ENCODE measurements at regions not wholly inside any gene's neighbourhood (a gene's known extent, or its start where the extent isn't known, plus 50 kb on each side); places are given as distances from the start of the nearest gene placed in this dataset.

DNA sequence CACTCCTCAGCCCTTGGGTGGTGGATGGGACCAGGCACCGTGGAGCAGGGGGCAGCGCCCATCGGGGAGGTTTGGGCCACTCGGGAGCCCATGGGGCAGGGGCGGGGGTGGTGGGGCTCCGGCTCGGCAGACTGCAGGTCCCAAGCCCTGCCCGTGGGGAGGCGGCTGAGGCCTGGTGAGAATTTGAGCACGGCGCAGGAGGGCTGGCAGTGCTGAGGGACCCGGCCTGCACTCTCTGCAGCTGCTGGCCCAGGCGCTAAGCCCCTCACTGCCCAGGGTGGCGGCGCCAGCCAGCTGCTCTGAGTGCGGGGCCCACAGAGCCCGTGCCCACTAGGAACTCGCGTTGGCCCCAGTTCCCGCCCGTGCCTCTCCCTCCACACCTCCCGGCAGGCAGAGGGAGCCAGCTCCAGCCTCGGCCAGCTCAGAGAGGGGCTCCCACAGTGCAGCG, 182.1 kb upstream of the OPRM1 start:
- TF ChIP-seq CTCF (conservative IDR thresholded peaks at IDR 0.05; ENCODE audit: low read length): no peak

DNA sequence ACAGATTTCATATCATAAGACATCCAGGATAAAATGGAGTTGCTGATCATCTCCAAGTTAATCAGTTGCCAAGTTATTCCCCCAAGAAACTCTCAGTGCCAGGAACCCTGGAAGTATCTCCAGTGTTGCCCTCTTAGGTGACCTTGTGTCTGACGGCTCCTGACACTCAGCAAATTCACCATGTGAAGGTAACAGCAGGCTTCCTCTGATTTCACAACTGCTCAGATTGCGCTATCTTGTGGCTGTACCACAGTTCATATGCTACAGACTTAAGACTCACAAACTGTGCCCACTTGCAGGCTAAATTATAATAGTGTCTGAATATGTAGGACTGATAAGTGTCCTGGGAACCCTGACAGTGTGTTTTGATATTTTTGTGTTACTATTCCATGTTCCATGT, 186.6 kb upstream of the OPRM1 start:
- no peak overlapping the region for H3K4me3 ChIP-seq (ENCODE audit: low read length)
- no peak for TF ChIP-seq CTCF (conservative IDR thresholded peaks at IDR 0.05; ENCODE audit: low read length)
- no peak for DNase-seq (ENCODE audit: low read depth)

More for the DNA sequence above, 182.1 kb upstream of the OPRM1 start:
- no peak overlapping the region for H3K4me3 ChIP-seq (ENCODE audit: low read length)
- no peak for DNase-seq (ENCODE audit: low read depth)

GRCh38 chr6:153852034-153852433, 187.0 kb upstream of the OPRM1 start:
- no peak for DNase-seq (ENCODE audit: low read depth)
- TF ChIP-seq CTCF (conservative IDR thresholded peaks at IDR 0.05; ENCODE audit: low read length): no peak
- no peak overlapping the region for H3K4me3 ChIP-seq (ENCODE audit: low read length)

DNA sequence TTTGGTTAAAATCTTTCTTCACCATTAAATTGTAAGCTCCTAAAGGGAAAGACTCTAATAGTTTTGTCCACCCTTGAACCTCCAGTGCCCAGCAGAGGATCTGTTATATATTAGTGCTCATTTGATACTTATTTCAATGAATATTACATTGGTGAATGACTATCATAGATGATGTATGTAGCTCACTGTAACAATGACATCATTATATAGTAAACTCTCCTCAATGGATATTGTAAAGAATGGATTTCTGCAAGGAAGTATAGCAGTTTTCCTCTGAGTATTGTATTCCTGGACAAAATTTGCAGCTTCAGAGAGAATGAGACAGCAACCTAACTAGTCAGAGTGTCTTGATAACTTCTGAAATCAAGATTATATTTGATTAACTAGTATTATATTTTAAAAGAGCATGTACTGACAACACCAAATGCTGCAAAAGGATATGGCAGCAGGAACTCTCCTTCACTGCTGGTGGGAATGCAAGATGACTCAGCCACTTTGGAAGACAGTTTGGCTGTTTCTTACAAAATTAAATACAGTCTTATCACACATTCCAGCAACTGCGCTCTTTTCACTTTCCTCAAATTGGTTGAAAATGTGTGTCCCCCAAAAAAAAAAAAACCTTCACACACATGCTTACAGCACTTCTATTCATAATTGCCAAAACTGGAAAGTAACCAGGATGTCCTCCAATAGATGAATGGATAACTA, 189.8 kb upstream of the OPRM1 start:
- no peak for DNase-seq (ENCODE audit: low read depth)
- TF ChIP-seq CTCF (conservative IDR thresholded peaks at IDR 0.05; ENCODE audit: low read length): no peak

GRCh38 chr6:153843420-153843819, 195.6 kb upstream of the OPRM1 start:
- H3K4me3 ChIP-seq (ENCODE audit: low read length): no peak overlapping the region
- DNase-seq (ENCODE audit: low read depth): no peak

More for the DNA sequence above, 189.8 kb upstream of the OPRM1 start:
- H3K4me3 ChIP-seq (ENCODE audit: low read length): no peak overlapping the region

DNA sequence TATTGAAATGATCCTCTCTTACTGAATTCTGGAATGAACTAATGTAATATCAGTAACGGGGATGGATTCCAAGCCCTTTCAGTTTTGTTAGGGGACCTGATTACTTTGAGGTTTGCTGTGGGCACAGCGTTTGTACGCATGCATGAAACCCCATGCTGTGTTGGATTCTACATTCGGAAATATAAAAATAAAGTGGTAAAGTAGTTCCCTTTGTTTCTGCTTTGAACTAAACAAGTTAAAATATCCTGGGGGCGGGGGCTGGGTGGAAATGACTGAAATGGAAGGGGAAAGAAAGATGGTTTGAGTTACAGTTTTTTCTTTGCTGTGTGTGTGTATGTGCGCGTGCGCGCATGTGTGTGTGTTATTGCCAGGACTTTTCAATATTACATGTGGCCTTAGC, 196.5 kb upstream of the OPRM1 start:
- DNase-seq (ENCODE audit: low read depth): no peak
- no peak for TF ChIP-seq CTCF (conservative IDR thresholded peaks at IDR 0.05; ENCODE audit: low read length)

More at GRCh38 chr6:153843420-153843819, 195.6 kb upstream of the OPRM1 start:
- TF ChIP-seq CTCF (conservative IDR thresholded peaks at IDR 0.05; ENCODE audit: low read length): no peak

More for the DNA sequence above, 196.5 kb upstream of the OPRM1 start:
- H3K4me3 ChIP-seq (ENCODE audit: low read length): no peak overlapping the region

Data from AG10803 (cell line).